ENCODE measurements at regions not wholly inside any gene's neighbourhood (a gene's known extent, or its start where the extent isn't known, plus 50 kb on each side); places are given as distances from the start of the nearest gene placed in this dataset.

GRCh38 chr19:30315159-30315558 lies 57.0 kb upstream of the ZNF536 start:
- TF ChIP-seq CTCF (IDR thresholded peaks at IDR 0.05 in 8 of 11, conservative IDR thresholded peaks at IDR 0.05 in 3 of 11): no peak
- TF ChIP-seq POLR2AphosphoS5 (IDR thresholded peaks at IDR 0.05): no peak
